ENCODE measurements at regions not wholly inside any gene's neighbourhood (a gene's known extent, or its start where the extent isn't known, plus 50 kb on each side); places are given as distances from the start of the nearest gene placed in this dataset.

- no peak for TF ChIP-seq CTCF (IDR thresholded peaks at IDR 0.05; ENCODE audit: low read length)
- TF ChIP-seq EZH2 (IDR thresholded peaks at IDR 0.05; ENCODE audit: borderline replicate concordance, low read length): no peak
Measured at GRCh38 chr6:149229096-149229495, 88.4 kb upstream of the TAB2 start.
